Mammary epithelial cell (primary cell): ENCODE measurements at regions not wholly inside any gene's neighbourhood (a gene's known extent, or its start where the extent isn't known, plus 50 kb on each side); places are given as distances from the start of the nearest gene placed in this dataset.

ENCODE experiments used
- EZH2 ChIP-seq: IDR thresholded peaks from 2 replicates; pipeline ENCODE4 v1.6.1; 2012; ENCODE audit warnings: low read length, inconsistent platforms, borderline replicate concordance
- TF ChIP-seq, protein P1 (sequence below), 2 donors: IDR thresholded peaks in 1 of 2; conservative IDR thresholded peaks in 1 of 2; 2 replicates each; pipeline ENCODE4 v1.5.1; 2011 to 2012; ENCODE audit warnings: inconsistent platforms in 2 of 2, low read length in 2 of 2, mild to moderate bottlenecking in 2 of 2, control low read depth in 1 of 2, low read depth in 1 of 2; ENCODE audit not compliant: insufficient read depth in 1 of 2; ENCODE audit errors: extremely low read depth in 1 of 2

- TF ChIP-seq EZH2: no peak
- TF ChIP-seq, protein P1, sequence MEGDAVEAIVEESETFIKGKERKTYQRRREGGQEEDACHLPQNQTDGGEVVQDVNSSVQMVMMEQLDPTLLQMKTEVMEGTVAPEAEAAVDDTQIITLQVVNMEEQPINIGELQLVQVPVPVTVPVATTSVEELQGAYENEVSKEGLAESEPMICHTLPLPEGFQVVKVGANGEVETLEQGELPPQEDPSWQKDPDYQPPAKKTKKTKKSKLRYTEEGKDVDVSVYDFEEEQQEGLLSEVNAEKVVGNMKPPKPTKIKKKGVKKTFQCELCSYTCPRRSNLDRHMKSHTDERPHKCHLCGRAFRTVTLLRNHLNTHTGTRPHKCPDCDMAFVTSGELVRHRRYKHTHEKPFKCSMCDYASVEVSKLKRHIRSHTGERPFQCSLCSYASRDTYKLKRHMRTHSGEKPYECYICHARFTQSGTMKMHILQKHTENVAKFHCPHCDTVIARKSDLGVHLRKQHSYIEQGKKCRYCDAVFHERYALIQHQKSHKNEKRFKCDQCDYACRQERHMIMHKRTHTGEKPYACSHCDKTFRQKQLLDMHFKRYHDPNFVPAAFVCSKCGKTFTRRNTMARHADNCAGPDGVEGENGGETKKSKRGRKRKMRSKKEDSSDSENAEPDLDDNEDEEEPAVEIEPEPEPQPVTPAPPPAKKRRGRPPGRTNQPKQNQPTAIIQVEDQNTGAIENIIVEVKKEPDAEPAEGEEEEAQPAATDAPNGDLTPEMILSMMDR (conservative IDR thresholded peaks at IDR 0.05 in 1 of 2, IDR thresholded peaks at IDR 0.05 in 1 of 2; ENCODE audit: extremely low read depth in 1 of 2, insufficient read depth in 1 of 2, low read depth in 1 of 2, low read length in 2 of 2): no peak
These were observed 567.6 kb downstream of the BRD1 start for GRCh38 chr22:49259839-49260615.
